Neuronal stem cell (in vitro differentiated cells): ENCODE measurements at regions not wholly inside any gene's neighbourhood (a gene's known extent, or its start where the extent isn't known, plus 50 kb on each side); places are given as distances from the start of the nearest gene placed in this dataset.

ENCODE experiments used
- DNase-seq: peaks from one replicate; pipeline ENCODE4 v3.0.0-alpha.2; 2013; ENCODE audit warnings: low spot score
- H2AFZ ChIP-seq: one replicate; pipeline ENCODE4 v1.6.1; 2013; ENCODE audit warnings: mild to moderate bottlenecking, low read length, inconsistent platforms
- H2AK5ac ChIP-seq: 2 replicates; pipeline ENCODE4 v1.6.1; 2013; ENCODE audit warnings: low read depth, mild to moderate bottlenecking, inconsistent platforms, low read length, moderate library complexity, mixed read lengths
- H2BK120ac ChIP-seq: 2 replicates; pipeline ENCODE4 v1.6.1; 2013; ENCODE audit warnings: low read depth, mild to moderate bottlenecking, inconsistent platforms, low read length, moderate library complexity, mixed read lengths
- H2BK12ac ChIP-seq: one replicate; pipeline ENCODE4 v1.6.1; 2013; ENCODE audit warnings: low read length, inconsistent platforms
- H2BK15ac ChIP-seq: 2 replicates; pipeline ENCODE4 v1.6.1; 2013; ENCODE audit warnings: mild to moderate bottlenecking, low read length, inconsistent platforms, mixed read lengths
- H2BK5ac ChIP-seq: one replicate; pipeline ENCODE4 v1.6.1; 2013; ENCODE audit warnings: inconsistent platforms, mild to moderate bottlenecking, low read length, moderate library complexity
- H3K14ac ChIP-seq: one replicate; pipeline ENCODE4 v1.6.1; 2013; ENCODE audit warnings: low read length, inconsistent platforms
- H3K18ac ChIP-seq: 2 replicates; pipeline ENCODE4 v1.6.1; 2013; ENCODE audit warnings: low read length, inconsistent platforms
- H3K23ac ChIP-seq: 2 replicates; pipeline ENCODE4 v1.6.1; 2013; ENCODE audit warnings: low read depth, mild to moderate bottlenecking, mixed read lengths, low read length, inconsistent platforms; ENCODE audit not compliant: poor library complexity
- H3K27ac ChIP-seq: replicated peaks from 3 replicates; pipeline ENCODE4 v1.5.1; 2013; ENCODE audit warnings: low read length, inconsistent platforms
- H3K27me3 ChIP-seq, 3 experiments: 2 replicates each; pipeline ENCODE4 v1.6.1; 2013; ENCODE audit warnings: low read length in 3 of 3, mild to moderate bottlenecking in 2 of 3, inconsistent platforms in 1 of 3, low read depth in 1 of 3, mixed read lengths in 1 of 3, moderate library complexity in 1 of 3; ENCODE audit not compliant: control insufficient read depth in 3 of 3, insufficient read depth in 3 of 3
- H3K36me3 ChIP-seq, 2 donors: replicated peaks in 1 of 2; 2 replicates each; pipeline ENCODE4 v1.6.1; 2013; ENCODE audit warnings: low read length in 2 of 2; ENCODE audit not compliant: control insufficient read depth in 2 of 2, insufficient read depth in 2 of 2
- H3K4ac ChIP-seq: 2 replicates; pipeline ENCODE4 v1.6.1; 2013; ENCODE audit warnings: inconsistent platforms, mild to moderate bottlenecking, low read length, moderate library complexity
- H3K4me1 ChIP-seq, 2 donors: 1 replicate in 1 of 2; 2 replicates in 1 of 2; pipeline ENCODE4 v1.6.1; 2013; ENCODE audit warnings: low read length in 2 of 2, low read depth in 1 of 2; ENCODE audit not compliant: control insufficient read depth in 2 of 2, insufficient read depth in 1 of 2
- H3K4me2 ChIP-seq: one replicate; pipeline ENCODE4 v1.6.1; 2013; ENCODE audit warnings: mild to moderate bottlenecking, low read length, inconsistent platforms; ENCODE audit not compliant: insufficient read depth, poor library complexity, severe bottlenecking
- H3K4me3 ChIP-seq, 2 donors: 2 replicates each; pipeline ENCODE4 v1.5.1; 2013; ENCODE audit warnings: low read length in 2 of 2, mild to moderate bottlenecking in 2 of 2, inconsistent platforms in 1 of 2, moderate library complexity in 1 of 2
- H3K79me1 ChIP-seq: one replicate; pipeline ENCODE4 v1.6.1; 2013; ENCODE audit warnings: low read depth, mild to moderate bottlenecking, inconsistent platforms, low read length, moderate library complexity
- H3K9ac ChIP-seq: one replicate; pipeline ENCODE4 v1.6.1; 2013; ENCODE audit warnings: mild to moderate bottlenecking, low read depth, low read length, inconsistent platforms; ENCODE audit not compliant: poor library complexity
- H3K9me3 ChIP-seq, 2 donors: replicated peaks in 1 of 2; 2 replicates each; pipeline versions ENCODE3 to v1.6.1; 2013; ENCODE audit warnings: low read length in 2 of 2, mild to moderate bottlenecking in 2 of 2, inconsistent platforms in 1 of 2, low read depth in 1 of 2, mixed read lengths in 1 of 2, moderate library complexity in 1 of 2; ENCODE audit not compliant: control insufficient read depth in 2 of 2, insufficient read depth in 1 of 2
- H4K8ac ChIP-seq: one replicate; pipeline ENCODE4 v1.6.1; 2013; ENCODE audit warnings: low read depth, mild to moderate bottlenecking, inconsistent platforms, low read length, moderate library complexity
- H4K91ac ChIP-seq: one replicate; pipeline ENCODE4 v1.6.1; 2013; ENCODE audit warnings: low read length, low read depth, mild to moderate bottlenecking, inconsistent platforms; ENCODE audit not compliant: poor library complexity
- WGBS, 2 donors: extraction: QIAGEN DNeasy Blood & Tissue Kit; methylation state at CpG; one replicate each; pipeline ENCODE4 v1.1.7; 2013; ENCODE audit warnings: missing lambda C conversion rate in 2 of 2, mixed read lengths in 1 of 2; ENCODE audit not compliant: insufficient read length in 2 of 2, insufficient replicate concordance in 1 of 2; ENCODE audit errors: extremely low coverage in 2 of 2; 5-methylcytosine and 5-hydroxymethylcytosine counted together

- Histone ChIP-seq H3K18ac (no peak overlapping the region), H3K79me1 (no peaks in the 10 kb centered on the region), H3K27ac (no peak overlapping the region), H2AK5ac (no peak overlapping the region), H3K14ac (no peak overlapping the region), H3K27me3 (no peaks in the 10 kb centered on the region), H4K91ac (no peak overlapping the region), H2BK5ac (no peak overlapping the region), H3K4me1 (no peaks in the 10 kb centered on the region), H3K9ac (no peak overlapping the region), H3K36me3 (no peaks in the 10 kb centered on the region), H4K8ac (no peak overlapping the region), H3K9me3 (no peaks in the 10 kb centered on the region), H3K23ac (no peak overlapping the region), H3K4me3 (no peak overlapping the region), H3K4ac (no peak overlapping the region), H3K4me2 (no peak overlapping the region), H2BK120ac (no peak overlapping the region), H2AFZ (no peak overlapping the region), H2BK12ac (no peak overlapping the region), H2BK15ac (no peak overlapping the region)
- WGBS, 2 donors = no CpG with 5 or more reads among the region's 1 CpG
- no peak for DNase-seq
Measured at GRCh38 chr6:63493557-63493956, 78.7 kb upstream of the LOC128125822 start.

GRCh38 chr6:63496361-63496804 lies 75.9 kb upstream of the LOC128125822 start:
- no peak overlapping the region for H3K4me2 ChIP-seq
- no peaks in the 10 kb centered on the region for H3K36me3 ChIP-seq
- no peaks in the 10 kb centered on the region for H3K9me3 ChIP-seq
- H2BK120ac ChIP-seq = no peak overlapping the region
- no peaks in the 10 kb centered on the region for H3K79me1 ChIP-seq
- H2AK5ac ChIP-seq = no peak overlapping the region
- no peak overlapping the region for H3K27ac ChIP-seq
- H4K8ac ChIP-seq = no peak overlapping the region
- H3K14ac ChIP-seq = no peak overlapping the region
- H3K4me3 ChIP-seq = no peak overlapping the region
- H4K91ac ChIP-seq = no peak overlapping the region
- no peak overlapping the region for H3K23ac ChIP-seq
- no peak overlapping the region for H3K9ac ChIP-seq
- no peaks in the 10 kb centered on the region for H3K4me1 ChIP-seq
- no peak overlapping the region for H3K18ac ChIP-seq
- H2BK12ac ChIP-seq = no peak overlapping the region
- no peak overlapping the region for H3K4ac ChIP-seq
- no peaks in the 10 kb centered on the region for H3K27me3 ChIP-seq
- DNase-seq = no peak
- no peak overlapping the region for H2BK15ac ChIP-seq
- no peak overlapping the region for H2AFZ ChIP-seq
- no CpG with 5 or more reads among the region's 2 CpGs for WGBS, 2 donors
- H2BK5ac ChIP-seq = no peak overlapping the region

- Histone ChIP-seq H3K23ac (no peak overlapping the region), H3K14ac (no peak overlapping the region), H2AK5ac (no peak overlapping the region), H3K18ac (no peak overlapping the region), H2BK120ac (no peak overlapping the region), H4K91ac (no peak overlapping the region), H3K4me1 (no peaks in the 10 kb centered on the region), H2BK5ac (no peak overlapping the region), H3K9me3 (no peaks in the 10 kb centered on the region), H3K36me3 (no peaks in the 10 kb centered on the region), H3K27me3 (no peaks in the 10 kb centered on the region), H3K27ac (no peak overlapping the region), H2BK15ac (no peak overlapping the region), H2BK12ac (no peak overlapping the region), H3K9ac (no peak overlapping the region), H3K4ac (no peak overlapping the region), H3K4me3 (no peak overlapping the region), H3K4me2 (no peak overlapping the region), H2AFZ (no peak overlapping the region), H4K8ac (no peak overlapping the region), H3K79me1 (no peaks in the 10 kb centered on the region)
- DNase-seq = no peak
Measured at GRCh38 chr6:63502156-63502555, 70.1 kb upstream of the LOC128125822 start.

GRCh38 chr6:63503199-63503598 lies 69.1 kb upstream of the LOC128125822 start:
- Histone ChIP-seq H3K36me3 (no peaks in the 10 kb centered on the region), H2AFZ (no peak overlapping the region), H3K9ac (no peak overlapping the region), H3K79me1 (no peaks in the 10 kb centered on the region), H4K91ac (no peak overlapping the region), H3K4me2 (no peak overlapping the region), H2BK5ac (no peak overlapping the region), H3K27ac (no peak overlapping the region), H2BK15ac (no peak overlapping the region), H3K4me3 (no peak overlapping the region), H3K9me3 (no peaks in the 10 kb centered on the region), H4K8ac (no peak overlapping the region), H3K4ac (no peak overlapping the region), H2AK5ac (no peak overlapping the region), H2BK120ac (no peak overlapping the region), H3K14ac (no peak overlapping the region), H3K4me1 (no peaks in the 10 kb centered on the region), H2BK12ac (no peak overlapping the region), H3K23ac (no peak overlapping the region), H3K18ac (no peak overlapping the region), H3K27me3 (no peaks in the 10 kb centered on the region)
- no CpG with 5 or more reads among the region's 5 CpGs for WGBS, 2 donors
- DNase-seq = no peak
